Kasumi-1 (cell line): ENCODE measurements at regions not wholly inside any gene's neighbourhood (a gene's known extent, or its start where the extent isn't known, plus 50 kb on each side); places are given as distances from the start of the nearest gene placed in this dataset.
"Not testable (repeated sequence)": the region's sequence is repeated elsewhere in the genome, so short reads cannot be mapped to it uniquely, and the experiment has no call there.

Experiments
- DNase-seq, 2 experiments: peaks; one replicate each; lab custom pipeline; 2025; lab: John Stamatoyannopoulos, UW

- no peak for DNase-seq
These were observed 132.9 kb upstream of the LRIG1 start for GRCh38 chr3:66633402-66634381.

GRCh38 chr3:66638717-66639116 lies 137.9 kb upstream of the LRIG1 start:
- peak; percentile 39 to 65 for DNase-seq

GRCh38 chr3:66639809-66640356 lies 139.1 kb upstream of the LRIG1 start:
- no peak for DNase-seq

DNA sequence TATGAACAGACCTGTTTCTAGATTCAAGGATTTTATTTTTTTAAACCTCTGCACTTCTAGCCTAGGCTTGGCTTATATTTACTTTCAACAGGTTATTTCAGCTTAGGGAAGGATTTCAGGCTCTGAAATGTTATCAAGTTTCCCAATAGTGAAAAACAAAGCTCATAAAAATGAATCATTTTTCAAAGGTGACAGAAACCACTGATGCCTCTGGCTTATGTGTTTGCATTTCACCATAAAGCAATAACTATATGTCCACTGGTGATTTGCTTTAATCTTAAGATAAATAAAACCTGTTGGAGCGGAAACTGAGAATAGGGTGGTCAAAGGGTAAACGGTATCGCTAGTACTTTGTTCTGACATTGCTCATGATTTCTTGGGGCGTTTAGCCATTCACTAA lies 141.2 kb upstream of the LRIG1 start:
- no peak for DNase-seq

GRCh38 chr3:66642484-66642883 lies 141.7 kb upstream of the LRIG1 start:
- no peak for DNase-seq

GRCh38 chr3:66644549-66644948 lies 143.7 kb upstream of the LRIG1 start:
- no peak for DNase-seq

DNA sequence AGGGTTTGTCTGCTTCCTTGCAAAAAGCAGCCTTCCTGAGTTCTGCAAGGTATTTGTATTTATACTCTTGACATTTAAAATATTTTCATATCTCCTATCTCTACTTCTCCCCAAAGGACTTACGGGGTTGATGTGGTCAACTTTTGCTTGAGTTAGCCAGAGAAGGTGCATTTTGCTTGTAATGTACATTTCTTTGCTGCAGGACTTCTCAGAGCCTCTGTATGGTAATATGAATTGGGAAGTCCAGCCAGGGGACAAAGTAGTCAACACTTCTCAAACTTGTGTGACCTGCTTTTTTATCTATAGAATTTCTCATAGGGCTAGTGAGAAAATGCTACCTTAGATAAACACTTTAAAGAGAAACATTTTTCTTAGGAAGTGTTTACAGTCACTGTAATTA lies 148.2 kb upstream of the LRIG1 start:
- DNase-seq = no peak

GRCh38 chr3:66651520-66651919 lies 150.7 kb upstream of the LRIG1 start:
- not testable (repeated sequence) for DNase-seq

DNA sequence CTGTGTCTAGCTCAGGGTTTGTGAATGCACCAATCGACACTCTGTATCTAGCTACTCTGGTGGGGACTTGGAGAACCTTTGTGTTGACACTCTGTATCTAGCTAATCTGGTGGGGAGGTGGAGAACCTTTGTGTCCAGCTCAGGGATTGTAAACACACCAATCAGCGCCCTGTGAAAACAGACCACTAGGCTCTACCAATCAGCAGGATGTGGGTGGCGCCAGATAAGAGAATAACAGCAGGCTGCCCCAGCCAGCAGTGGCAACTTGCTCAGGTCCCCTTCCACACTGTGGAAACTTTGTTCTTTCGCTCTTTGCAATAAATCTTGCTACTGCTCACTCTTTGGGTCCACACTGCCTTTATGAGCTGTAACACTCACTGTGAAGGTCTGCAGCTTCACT lies 151.3 kb upstream of the LRIG1 start:
- not testable (repeated sequence) for DNase-seq

DNA sequence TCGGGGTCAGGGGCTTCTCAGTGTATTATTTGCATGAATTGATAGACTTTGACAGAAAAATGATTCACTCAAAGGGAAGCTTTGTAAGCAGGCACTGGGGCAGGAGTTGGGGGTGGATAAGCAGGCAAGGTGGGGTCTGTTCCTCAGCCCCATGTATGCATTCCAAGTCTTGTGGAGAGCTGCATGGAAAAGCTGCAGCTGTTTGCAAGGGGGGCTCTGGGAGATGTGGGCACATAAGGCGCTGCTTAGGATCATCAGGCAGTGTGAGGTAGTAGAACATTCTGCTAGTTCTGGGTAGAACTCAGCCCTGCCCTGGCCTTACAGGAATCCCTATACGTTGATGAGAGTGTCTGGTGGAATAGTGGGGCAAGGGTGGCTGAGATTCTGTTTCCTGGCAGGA lies 154.2 kb upstream of the LRIG1 start:
- DNase-seq = no peak

- no peak for DNase-seq
These were observed 154.8 kb upstream of the LRIG1 start for GRCh38 chr3:66655671-66656070.

DNA sequence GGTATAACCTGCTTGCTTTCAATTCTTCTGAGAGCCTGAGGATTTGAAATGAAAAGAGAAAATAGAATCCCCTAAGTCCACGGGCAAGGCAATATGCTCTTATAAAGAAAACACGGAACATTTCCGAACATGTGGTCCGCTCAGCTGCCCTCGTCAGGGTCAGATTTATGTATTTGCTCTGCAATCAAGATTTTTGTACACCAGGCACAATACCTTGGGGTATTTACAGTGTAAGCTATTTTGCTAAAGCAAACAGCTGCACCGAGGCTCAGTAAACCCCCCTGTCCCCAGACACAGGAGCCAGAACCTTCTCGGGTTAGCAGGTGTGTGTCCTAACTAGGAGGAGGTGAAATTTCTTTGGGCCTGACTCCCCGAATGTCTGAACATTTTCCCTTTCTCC lies 155.8 kb upstream of the LRIG1 start:
- no peak for DNase-seq

- DNase-seq = no peak
These were observed 158.2 kb upstream of the LRIG1 start for GRCh38 chr3:66659056-66659455.

GRCh38 chr3:66661628-66662027 lies 160.8 kb upstream of the LRIG1 start:
- DNase-seq = no peak

DNA sequence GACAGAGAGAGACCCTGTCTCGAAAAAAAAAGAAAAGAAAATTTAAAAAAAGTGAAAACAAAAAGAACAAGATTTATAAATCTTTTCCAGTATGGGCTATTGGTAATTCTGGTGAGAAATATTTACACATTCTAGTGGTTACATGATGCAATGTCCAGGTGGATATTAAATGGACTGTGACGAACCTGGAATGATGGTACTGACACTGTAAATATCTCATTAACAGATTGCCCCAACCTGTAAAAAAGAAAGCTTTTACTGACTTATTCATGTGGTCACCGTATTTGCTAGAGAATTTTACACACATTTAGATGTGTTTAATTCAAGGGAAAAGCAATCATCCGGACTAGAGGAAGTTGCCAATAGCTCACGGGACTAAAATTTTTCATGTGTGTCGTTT lies 162.1 kb upstream of the LRIG1 start:
- no peak for DNase-seq

GRCh38 chr3:66665021-66665695 lies 164.3 kb upstream of the LRIG1 start:
- DNase-seq = no peak

- DNase-seq = no peak
These were observed 165.5 kb upstream of the LRIG1 start for GRCh38 chr3:66666362-66666761.

DNA sequence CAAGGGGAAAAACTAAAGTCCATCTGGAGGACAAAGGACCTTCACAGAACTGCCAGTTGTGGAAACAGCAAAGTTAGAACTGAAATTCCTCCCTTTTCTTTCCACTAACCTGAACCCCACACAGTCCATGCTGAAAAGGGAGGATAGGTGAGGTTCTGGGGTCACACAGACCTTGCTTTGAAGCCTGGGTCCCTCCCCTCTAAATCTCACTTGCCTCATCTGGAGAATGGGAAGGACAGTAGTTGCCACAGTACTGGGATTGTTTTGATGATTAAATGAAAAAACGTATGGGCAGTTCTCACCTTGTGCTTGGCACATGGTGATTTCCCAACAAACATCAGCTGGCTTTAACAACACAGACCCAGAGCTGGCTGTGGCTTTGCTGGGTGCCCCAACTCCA lies 166.4 kb upstream of the LRIG1 start:
- no peak for DNase-seq

- DNase-seq = no peak
These were observed 170.5 kb upstream of the LRIG1 start for GRCh38 chr3:66671291-66671690.

GRCh38 chr3:66672830-66673229 lies 172.0 kb upstream of the LRIG1 start:
- no peak for DNase-seq

GRCh38 chr3:66673293-66673692 lies 172.5 kb upstream of the LRIG1 start:
- DNase-seq = no peak

DNA sequence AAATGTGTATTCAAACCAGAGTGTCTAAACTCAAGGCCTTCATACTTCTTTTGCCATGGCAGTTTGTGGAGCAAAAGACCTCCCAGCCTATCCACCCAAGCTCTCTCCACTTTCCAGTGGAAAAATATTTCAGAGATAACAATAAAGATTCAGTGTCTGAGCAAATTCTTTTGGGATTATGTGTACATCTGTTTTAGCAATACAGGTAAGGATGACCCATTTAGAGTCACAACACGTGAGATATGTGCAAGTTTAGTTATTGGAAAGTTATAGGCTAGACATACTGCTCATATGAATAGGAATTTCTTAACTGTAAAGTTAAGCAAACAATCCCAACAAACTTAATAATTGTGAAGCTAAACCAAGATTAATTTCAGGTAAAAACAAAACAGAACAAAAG lies 174.5 kb upstream of the LRIG1 start:
- no peak for DNase-seq
